GM12878 (cell line): ENCODE measurements at regions not wholly inside any gene's neighbourhood (a gene's known extent, or its start where the extent isn't known, plus 50 kb on each side); places are given as distances from the start of the nearest gene placed in this dataset.

Experiments
- CTCF ChIP-seq, 3 experiments: IDR thresholded peaks in 2 of 3; conservative IDR thresholded peaks in 1 of 3; 2 replicates each; pipeline ENCODE4 v1.5.1; 2011; ENCODE audit warnings: low read depth in 3 of 3, low read length in 3 of 3, mild to moderate bottlenecking in 3 of 3, control low read depth in 2 of 3, moderate library complexity in 2 of 3, inconsistent platforms in 1 of 3, mixed read lengths in 1 of 3; ENCODE audit not compliant: control insufficient read depth in 2 of 3, insufficient read depth in 1 of 3; ENCODE audit errors: extremely low read depth in 1 of 3
- EP300 ChIP-seq, 2 experiments: fragments of 150-350 bp in 1 of 2; IDR thresholded peaks; 2 replicates each; pipeline ENCODE4 v1.6.1; 2011 to 2012; ENCODE audit warnings: low read depth in 2 of 2, low read length in 2 of 2, borderline replicate concordance in 1 of 2, improper control_type of control experiment in 1 of 2, inconsistent platforms in 1 of 2; ENCODE audit not compliant: control insufficient read depth in 1 of 2
- EZH2 ChIP-seq: IDR thresholded peaks from 2 replicates; pipeline ENCODE4 v1.6.1; 2012; ENCODE audit warnings: low read depth, mild to moderate bottlenecking, control low read depth, inconsistent platforms, low read length, borderline replicate concordance; ENCODE audit not compliant: control insufficient read depth
- HCFC1 ChIP-seq: fragments of 150-350 bp; IDR thresholded peaks from 2 replicates; pipeline ENCODE4 v1.6.1; 2014; ENCODE audit warnings: low read length
- PKNOX1 ChIP-seq: fragments of 450-650 bp; IDR thresholded peaks from 2 replicates; pipeline ENCODE4 v1.6.1; 2016; ENCODE audit warnings: mild to moderate bottlenecking
- POLR2A ChIP-seq: IDR thresholded peaks from 2 replicates; pipeline ENCODE4 v1.6.1; 2011; ENCODE audit warnings: low read depth, mild to moderate bottlenecking, low read length
- POLR2AphosphoS5 ChIP-seq: IDR thresholded peaks from 2 replicates; pipeline ENCODE4 v1.6.1; 2011; ENCODE audit warnings: mild to moderate bottlenecking, low read length, inconsistent platforms
- RAD21 ChIP-seq: IDR thresholded peaks from 2 replicates; pipeline ENCODE4 v1.6.1; 2011; ENCODE audit warnings: mild to moderate bottlenecking, low read depth, low read length, moderate library complexity; ENCODE audit not compliant: insufficient read depth
- SRF ChIP-seq, 2 experiments: IDR thresholded peaks; 2 replicates each; pipeline ENCODE4 v1.6.1; 2011; ENCODE audit warnings: low read depth in 2 of 2, low read length in 2 of 2, mild to moderate bottlenecking in 1 of 2, moderate library complexity in 1 of 2
- TCF3 ChIP-seq: IDR thresholded peaks from 2 replicates; pipeline ENCODE4 v1.6.1; 2012; ENCODE audit warnings: low read depth, mild to moderate bottlenecking, low read length, borderline replicate concordance; ENCODE audit not compliant: insufficient read depth
- YY1 ChIP-seq: IDR thresholded peaks from 2 replicates; pipeline ENCODE4 v1.6.1; 2011; ENCODE audit warnings: low read depth, mild to moderate bottlenecking, low read length
- ZNF592 ChIP-seq: fragments of 450-650 bp; IDR thresholded peaks from 2 replicates; pipeline ENCODE4 v1.6.1; 2017; ENCODE audit warnings: mild to moderate bottlenecking, moderate library complexity
- TF ChIP-seq, protein P1 (sequence below): fragments of 150-350 bp; IDR thresholded peaks from 2 replicates; pipeline ENCODE4 v1.6.1; 2016; ENCODE audit warnings: low read depth, low read length
- TF ChIP-seq, protein P2 (sequence below): IDR thresholded peaks from 2 replicates; pipeline ENCODE4 v1.6.1; 2011; ENCODE audit warnings: borderline replicate concordance, low read depth, mild to moderate bottlenecking, moderate library complexity, mixed read lengths, low read length; ENCODE audit not compliant: insufficient read depth; ENCODE audit errors: extremely low read length

GRCh38 chr21:20030390-20030789 lies 967.8 kb upstream of the NCAM2 start:
- TF ChIP-seq TCF3 (no peak), POLR2AphosphoS5 (no peak), YY1 (no peak), EZH2 (no peak), RAD21 (no peak), PKNOX1 (no peak), POLR2A (no peak), SRF (IDR thresholded peaks at IDR 0.05; ENCODE audit: low read depth in 2 of 2, low read length in 2 of 2) (no peak), ZNF592 (no peak), EP300 (IDR thresholded peaks at IDR 0.05; ENCODE audit: borderline replicate concordance in 1 of 2, control insufficient read depth in 1 of 2, low read depth in 2 of 2, low read length in 2 of 2) (no peak), CTCF (IDR thresholded peaks at IDR 0.05 in 2 of 3, conservative IDR thresholded peaks at IDR 0.05 in 1 of 3; ENCODE audit: control insufficient read depth in 2 of 3, extremely low read depth in 1 of 3, insufficient read depth in 1 of 3, low read depth in 3 of 3, low read length in 3 of 3) (no peak), HCFC1 (no peak)
- TF ChIP-seq, protein P1, sequence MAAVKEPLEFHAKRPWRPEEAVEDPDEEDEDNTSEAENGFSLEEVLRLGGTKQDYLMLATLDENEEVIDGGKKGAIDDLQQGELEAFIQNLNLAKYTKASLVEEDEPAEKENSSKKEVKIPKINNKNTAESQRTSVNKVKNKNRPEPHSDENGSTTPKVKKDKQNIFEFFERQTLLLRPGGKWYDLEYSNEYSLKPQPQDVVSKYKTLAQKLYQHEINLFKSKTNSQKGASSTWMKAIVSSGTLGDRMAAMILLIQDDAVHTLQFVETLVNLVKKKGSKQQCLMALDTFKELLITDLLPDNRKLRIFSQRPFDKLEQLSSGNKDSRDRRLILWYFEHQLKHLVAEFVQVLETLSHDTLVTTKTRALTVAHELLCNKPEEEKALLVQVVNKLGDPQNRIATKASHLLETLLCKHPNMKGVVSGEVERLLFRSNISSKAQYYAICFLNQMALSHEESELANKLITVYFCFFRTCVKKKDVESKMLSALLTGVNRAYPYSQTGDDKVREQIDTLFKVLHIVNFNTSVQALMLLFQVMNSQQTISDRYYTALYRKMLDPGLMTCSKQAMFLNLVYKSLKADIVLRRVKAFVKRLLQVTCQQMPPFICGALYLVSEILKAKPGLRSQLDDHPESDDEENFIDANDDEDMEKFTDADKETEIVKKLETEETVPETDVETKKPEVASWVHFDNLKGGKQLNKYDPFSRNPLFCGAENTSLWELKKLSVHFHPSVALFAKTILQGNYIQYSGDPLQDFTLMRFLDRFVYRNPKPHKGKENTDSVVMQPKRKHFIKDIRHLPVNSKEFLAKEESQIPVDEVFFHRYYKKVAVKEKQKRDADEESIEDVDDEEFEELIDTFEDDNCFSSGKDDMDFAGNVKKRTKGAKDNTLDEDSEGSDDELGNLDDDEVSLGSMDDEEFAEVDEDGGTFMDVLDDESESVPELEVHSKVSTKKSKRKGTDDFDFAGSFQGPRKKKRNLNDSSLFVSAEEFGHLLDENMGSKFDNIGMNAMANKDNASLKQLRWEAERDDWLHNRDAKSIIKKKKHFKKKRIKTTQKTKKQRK = no peak
- TF ChIP-seq, protein P2, sequence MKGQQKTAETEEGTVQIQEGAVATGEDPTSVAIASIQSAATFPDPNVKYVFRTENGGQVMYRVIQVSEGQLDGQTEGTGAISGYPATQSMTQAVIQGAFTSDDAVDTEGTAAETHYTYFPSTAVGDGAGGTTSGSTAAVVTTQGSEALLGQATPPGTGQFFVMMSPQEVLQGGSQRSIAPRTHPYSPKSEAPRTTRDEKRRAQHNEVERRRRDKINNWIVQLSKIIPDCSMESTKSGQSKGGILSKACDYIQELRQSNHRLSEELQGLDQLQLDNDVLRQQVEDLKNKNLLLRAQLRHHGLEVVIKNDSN = no peak
